Cardiac fibroblast (primary cell): ENCODE measurements at regions not wholly inside any gene's neighbourhood (a gene's known extent, or its start where the extent isn't known, plus 50 kb on each side); places are given as distances from the start of the nearest gene placed in this dataset.

Experiments used
- DNase-seq, 2 donors: peaks; one replicate each; pipeline versions ENCODE4 v3.0.0 to v3.0.0-alpha.2; 2010; ENCODE audit warnings: low read depth in 2 of 2
- H3K4me3 ChIP-seq, 2 donors: replicated peaks in 1 of 2; 1 replicate in 1 of 2; 2 replicates in 1 of 2; pipeline ENCODE4 v1.5.1; 2011; ENCODE audit warnings: low read depth in 2 of 2, low read length in 2 of 2, mild to moderate bottlenecking in 2 of 2, moderate library complexity in 1 of 2
- TF ChIP-seq, protein P1 (sequence below): IDR thresholded peaks from one replicate; pipeline ENCODE4 v1.5.1; 2011; ENCODE audit warnings: low read depth, mild to moderate bottlenecking, low read length, inconsistent platforms

DNA sequence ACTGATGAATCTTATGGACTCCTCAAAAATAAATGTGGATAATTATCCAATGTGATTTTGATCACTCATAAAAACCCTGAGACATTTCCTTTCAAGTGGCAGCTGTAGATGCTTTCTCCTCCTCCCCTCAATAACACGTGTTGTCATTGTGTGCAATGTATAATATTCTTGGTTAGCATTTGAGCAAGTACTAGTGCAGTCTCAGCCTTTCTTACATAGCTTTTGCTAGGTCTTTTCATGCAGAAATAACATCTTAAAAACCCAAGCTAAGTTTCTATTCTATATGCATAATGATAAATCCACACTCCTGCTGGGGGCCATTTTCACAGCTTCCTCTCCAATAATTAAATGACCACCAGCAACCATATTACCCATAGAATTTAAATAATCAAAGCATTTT is 1835.2 kb upstream of the NUDT12 start:
- TF ChIP-seq, protein P1, sequence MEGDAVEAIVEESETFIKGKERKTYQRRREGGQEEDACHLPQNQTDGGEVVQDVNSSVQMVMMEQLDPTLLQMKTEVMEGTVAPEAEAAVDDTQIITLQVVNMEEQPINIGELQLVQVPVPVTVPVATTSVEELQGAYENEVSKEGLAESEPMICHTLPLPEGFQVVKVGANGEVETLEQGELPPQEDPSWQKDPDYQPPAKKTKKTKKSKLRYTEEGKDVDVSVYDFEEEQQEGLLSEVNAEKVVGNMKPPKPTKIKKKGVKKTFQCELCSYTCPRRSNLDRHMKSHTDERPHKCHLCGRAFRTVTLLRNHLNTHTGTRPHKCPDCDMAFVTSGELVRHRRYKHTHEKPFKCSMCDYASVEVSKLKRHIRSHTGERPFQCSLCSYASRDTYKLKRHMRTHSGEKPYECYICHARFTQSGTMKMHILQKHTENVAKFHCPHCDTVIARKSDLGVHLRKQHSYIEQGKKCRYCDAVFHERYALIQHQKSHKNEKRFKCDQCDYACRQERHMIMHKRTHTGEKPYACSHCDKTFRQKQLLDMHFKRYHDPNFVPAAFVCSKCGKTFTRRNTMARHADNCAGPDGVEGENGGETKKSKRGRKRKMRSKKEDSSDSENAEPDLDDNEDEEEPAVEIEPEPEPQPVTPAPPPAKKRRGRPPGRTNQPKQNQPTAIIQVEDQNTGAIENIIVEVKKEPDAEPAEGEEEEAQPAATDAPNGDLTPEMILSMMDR, result no peak
- H3K4me3 ChIP-seq, result no peak overlapping the region
- DNase-seq, result no peak

DNA sequence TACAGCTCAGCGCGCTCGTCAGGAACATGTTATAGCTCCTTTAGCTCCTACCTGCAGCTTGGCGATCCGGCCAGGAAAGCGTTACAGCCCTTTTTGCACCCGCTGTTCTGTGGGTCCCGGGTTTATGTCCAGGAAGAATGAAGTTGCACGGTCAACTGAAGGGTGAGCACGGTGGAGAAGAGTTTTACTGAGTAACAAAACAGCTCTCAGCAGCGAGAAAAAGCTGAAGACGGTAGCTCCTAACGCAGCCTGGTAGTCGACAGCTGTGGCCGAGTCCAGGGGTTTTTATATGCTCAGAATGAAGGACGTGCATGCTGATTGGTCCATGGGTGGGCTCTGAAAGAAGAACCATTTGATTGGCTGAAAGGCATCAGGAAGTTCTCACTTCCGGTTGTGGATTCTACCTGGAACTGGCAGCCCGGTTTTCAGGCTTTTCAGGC is 1830.1 kb upstream of the NUDT12 start:
- no peak overlapping the region for H3K4me3 ChIP-seq
- DNase-seq, result no peak
- TF ChIP-seq, protein P1, result no peak

DNA sequence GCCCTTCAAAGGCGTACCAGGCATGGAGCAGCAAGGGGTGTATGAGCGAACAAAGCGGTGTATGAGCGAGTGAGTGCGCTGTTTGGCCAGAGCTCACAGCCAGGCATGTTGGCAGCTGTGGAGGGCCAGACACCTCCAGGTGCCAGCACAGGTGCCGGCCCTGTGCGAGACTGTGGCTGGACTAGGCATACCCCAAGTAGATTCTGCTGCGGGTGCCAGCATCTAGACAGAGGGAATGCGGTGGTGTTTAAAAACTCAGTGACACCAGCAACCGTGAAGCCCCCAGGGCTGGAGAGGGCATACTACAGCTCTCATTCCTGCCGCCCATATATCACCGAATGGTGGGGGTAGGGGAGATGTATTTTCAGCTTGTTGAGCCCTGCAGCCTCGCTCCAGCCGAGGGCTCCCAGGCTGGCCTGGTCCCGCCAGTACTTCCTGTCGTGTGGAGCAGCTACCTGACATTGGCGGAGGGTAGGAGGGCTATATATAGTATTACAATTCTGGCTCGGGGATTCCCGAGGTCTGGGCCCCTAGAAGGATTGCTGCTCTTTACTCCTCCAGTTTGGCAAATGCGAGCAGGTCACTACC is 1829.6 kb upstream of the NUDT12 start:
- TF ChIP-seq, protein P1, result no peak
- no peak overlapping the region for H3K4me3 ChIP-seq
- no peak for DNase-seq

DNA sequence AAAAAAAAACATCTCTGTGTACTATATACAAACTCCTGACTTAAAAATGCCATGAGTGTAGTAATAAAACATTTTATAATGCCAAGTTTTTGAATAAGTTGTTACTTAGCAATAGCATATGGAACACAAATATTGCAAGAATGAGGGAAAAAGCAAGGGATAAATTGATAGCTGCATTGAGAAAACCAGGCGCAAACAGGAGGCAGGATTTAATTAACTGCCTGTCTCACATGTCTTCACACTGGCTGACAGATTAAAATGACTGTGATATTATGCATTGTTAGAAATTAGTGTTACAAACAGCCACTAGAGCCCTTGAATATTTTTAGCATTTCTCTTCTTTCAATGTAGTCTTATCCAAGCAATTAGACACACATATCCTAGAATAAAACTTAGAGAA is 1817.5 kb upstream of the NUDT12 start:
- TF ChIP-seq, protein P1, result no peak
- H3K4me3 ChIP-seq, result no peak overlapping the region

DNA sequence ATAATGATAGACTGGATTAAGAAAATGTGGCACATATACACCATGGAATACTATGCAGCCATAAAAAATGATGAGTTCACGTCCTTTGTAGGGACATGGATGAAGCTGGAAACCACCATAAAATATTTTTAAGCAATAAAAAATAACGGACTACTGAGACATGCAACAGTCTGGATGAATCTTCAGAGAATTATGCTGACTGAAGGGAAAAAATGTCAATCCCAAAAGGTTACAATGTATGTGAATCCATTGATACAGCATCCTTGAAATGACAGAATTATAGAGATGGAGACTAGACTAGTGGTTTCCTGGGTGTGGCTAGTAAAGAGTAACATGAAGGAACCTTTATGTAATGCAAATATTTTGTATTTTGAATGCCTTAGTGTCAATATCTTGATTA is 1808.6 kb upstream of the NUDT12 start:
- TF ChIP-seq, protein P1, result no peak

More for the DNA sequence above, 1817.5 kb upstream of the NUDT12 start:
- DNase-seq, result no peak

DNA sequence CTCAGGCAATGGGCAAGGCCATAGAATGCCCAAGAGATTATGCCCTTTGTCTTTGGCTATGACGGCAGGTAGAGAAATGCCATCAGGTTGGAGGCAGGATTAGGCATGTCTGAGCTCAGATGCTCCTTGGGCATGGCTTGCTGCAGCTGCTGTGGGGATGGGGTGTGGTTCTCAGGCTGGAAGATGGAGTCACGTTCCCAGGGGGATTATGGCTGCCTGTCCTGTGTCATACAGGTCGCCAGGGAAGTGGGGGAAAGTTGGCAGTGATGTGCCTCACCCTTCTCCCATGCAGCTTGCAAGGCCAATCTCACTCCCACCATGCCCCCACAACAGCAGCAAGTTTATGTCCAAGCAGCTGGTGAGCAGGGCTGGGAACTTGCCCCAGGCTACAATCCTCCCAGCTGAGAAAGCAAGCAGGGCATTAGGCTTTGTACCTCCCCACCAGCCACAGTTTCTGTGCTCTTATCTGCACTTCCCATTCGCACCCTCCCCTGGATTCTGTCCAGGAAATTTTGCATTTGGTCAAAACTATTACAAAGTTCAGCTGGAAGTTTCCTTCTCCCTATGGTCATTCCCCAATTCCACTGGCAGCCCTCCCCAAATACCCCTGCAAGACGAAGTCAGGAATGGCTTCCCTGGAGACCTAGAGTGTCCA is 1788.0 kb upstream of the NUDT12 start:
- no peak for DNase-seq
- TF ChIP-seq, protein P1, result no peak
- H3K4me3 ChIP-seq, result no peak overlapping the region

More for the DNA sequence above, 1808.6 kb upstream of the NUDT12 start:
- no peak for DNase-seq
- H3K4me3 ChIP-seq, result no peak overlapping the region
